GM23338 (cell line): ENCODE measurements at regions not wholly inside any gene's neighbourhood (a gene's known extent, or its start where the extent isn't known, plus 50 kb on each side); places are given as distances from the start of the nearest gene placed in this dataset.
"Not testable (repeated sequence)": the region's sequence is repeated elsewhere in the genome, so short reads cannot be mapped to it uniquely, and the experiment has no call there.

ENCODE experiments used
- ATAC-seq: fragments of 200-7000 bp; cut with Tn5 transposase; 3 replicates; pipeline ENCODE4 v1.9.1; 2020
- DNase-seq: peaks from one replicate; pipeline ENCODE4 v3.0.0-alpha.2; 2015; ENCODE audit warnings: low spot score
- H2AFZ ChIP-seq: fragments of 200-600 bp; sonication (generic); 2 replicates; pipeline ENCODE4 v1.8.0; 2016; ENCODE audit warnings: antibody characterized with exemption, mild to moderate bottlenecking, moderate library complexity
- H3F3A ChIP-seq: fragments of 200-600 bp; sonication (generic); replicated peaks from 2 replicates; pipeline ENCODE4 v1.8.0; 2017; ENCODE audit warnings: antibody characterized with exemption, mixed run types, low read depth
- H3K27ac ChIP-seq: fragments of 200-600 bp; sonication (generic); 2 replicates; pipeline ENCODE4 v1.6.1; 2016; ENCODE audit warnings: low read depth
- H3K27me3 ChIP-seq: fragments of 200-600 bp; sonication (generic); 2 replicates; pipeline ENCODE4 v1.8.0; 2016; ENCODE audit warnings: mild to moderate bottlenecking, mixed run types, moderate library complexity; ENCODE audit not compliant: insufficient read depth
- H3K36me3 ChIP-seq: fragments of 200-600 bp; sonication (generic); 2 replicates; pipeline ENCODE4 v1.8.0; 2016; ENCODE audit warnings: mild to moderate bottlenecking; ENCODE audit not compliant: insufficient read depth
- H3K4me1 ChIP-seq: fragments of 200-600 bp; sonication (generic); 2 replicates; pipeline ENCODE4 v1.8.0; 2016; ENCODE audit warnings: mild to moderate bottlenecking, moderate library complexity; ENCODE audit not compliant: insufficient read depth
- H3K4me2 ChIP-seq: fragments of 200-600 bp; sonication (generic); 2 replicates; pipeline ENCODE4 v1.7.1; 2017; ENCODE audit warnings: mixed run types
- H3K4me3 ChIP-seq: fragments of 200-600 bp; sonication (generic); 2 replicates; pipeline ENCODE4 v1.6.1; 2016; ENCODE audit warnings: mixed run types
- H3K79me2 ChIP-seq: fragments of 200-600 bp; sonication (generic); replicated peaks from 2 replicates; pipeline ENCODE4 v1.8.0; 2017; ENCODE audit warnings: mild to moderate bottlenecking; ENCODE audit not compliant: insufficient read depth
- H3K9me2 ChIP-seq: fragments of 200-600 bp; sonication (generic); 2 replicates; pipeline ENCODE4 v1.8.0; 2017; ENCODE audit not compliant: insufficient read depth
- H4K20me1 ChIP-seq: fragments of 200-600 bp; sonication (generic); replicated peaks from 2 replicates; pipeline ENCODE4 v1.8.0; 2017; ENCODE audit warnings: mild to moderate bottlenecking; ENCODE audit not compliant: insufficient read depth
- H3K27ac Mint-ChIP-seq: 2 replicates; pipeline ENCODE4 v1.8.0; 2020; ENCODE audit warnings: inconsistent platforms, mild to moderate bottlenecking, moderate library complexity, mixed read lengths
- H3K27me3 Mint-ChIP-seq: 3 replicates; pipeline ENCODE4 v1.8.0; 2022; ENCODE audit warnings: low read depth, mild to moderate bottlenecking, moderate library complexity, mixed read lengths, inconsistent platforms; ENCODE audit not compliant: insufficient read depth, poor library complexity
- H3K36me3 Mint-ChIP-seq: 3 replicates; pipeline ENCODE4 v1.8.0; 2021; ENCODE audit warnings: low read depth, mild to moderate bottlenecking, inconsistent platforms, moderate library complexity, mixed read lengths
- H3K4me1 Mint-ChIP-seq: 3 replicates; pipeline ENCODE4 v1.8.0; 2020; ENCODE audit warnings: mild to moderate bottlenecking, inconsistent platforms, mixed read lengths
- H3K4me3 Mint-ChIP-seq: 3 replicates; pipeline ENCODE4 v1.8.0; 2021; ENCODE audit warnings: moderate library complexity, mild to moderate bottlenecking, inconsistent platforms, mixed read lengths
- H3K9me3 Mint-ChIP-seq: 3 replicates; pipeline ENCODE4 v1.8.0; 2020; ENCODE audit warnings: moderate library complexity, mild to moderate bottlenecking, inconsistent platforms, mixed read lengths
- CTCF ChIP-seq, 2 experiments: fragments of 200-600 bp in 1 of 2; sonication (generic) in 1 of 2; conservative IDR thresholded peaks; 2 replicates each; pipeline versions ENCODE4 v1.5.1 to v1.6.1; 2016 to 2017; ENCODE audit warnings: antibody characterized with exemption in 2 of 2, low read depth in 2 of 2, mild to moderate bottlenecking in 2 of 2, moderate library complexity in 1 of 2
- ETS1 ChIP-seq: IDR thresholded peaks from 2 replicates; pipeline ENCODE4 v1.6.1; 2016; ENCODE audit warnings: antibody characterized with exemption
- JUNB ChIP-seq: IDR thresholded peaks from one replicate; pipeline ENCODE4 v1.6.1; 2016; ENCODE audit warnings: antibody characterized with exemption; ENCODE audit not compliant: unreplicated experiment
- NANOG ChIP-seq: IDR thresholded peaks from 2 replicates; pipeline ENCODE4 v1.6.1; 2016; ENCODE audit warnings: antibody characterized with exemption, borderline replicate concordance
- POLR2AphosphoS5 ChIP-seq: IDR thresholded peaks from 2 replicates; pipeline ENCODE4 v1.6.1; 2016; ENCODE audit warnings: antibody characterized with exemption, low read depth
- REST ChIP-seq: IDR thresholded peaks from one replicate; pipeline ENCODE4 v1.6.1; 2018; ENCODE audit warnings: antibody characterized with exemption; ENCODE audit not compliant: unreplicated experiment
- STAT1 ChIP-seq: IDR thresholded peaks from one replicate; pipeline ENCODE4 v1.6.1; 2016; ENCODE audit warnings: antibody characterized with exemption; ENCODE audit not compliant: unreplicated experiment

- TF ChIP-seq CTCF (conservative IDR thresholded peaks at IDR 0.05; ENCODE audit: low read depth in 2 of 2) (peak; percentile 24 to 60; a peak in 3 of 4 replicates), POLR2AphosphoS5 (no peak), ETS1 (no peak)
- H4K20me1 ChIP-seq = no peaks in the 10 kb centered on the region
- peak overlapping the region; percentile 81; the same call in 1 of the 2 replicates for H2AFZ ChIP-seq
- H3K4me1 ChIP-seq = peaks cover 23% of the 10 kb centered on the region
- H3F3A ChIP-seq = no peaks in the 10 kb centered on the region
- H3K27me3 ChIP-seq = no peaks in the 10 kb centered on the region
- H3K27ac Mint-ChIP-seq = peak overlapping the region; percentile 76
- no peak for DNase-seq
- H3K4me2 ChIP-seq = peak overlapping the region; percentile 1
- H3K27ac ChIP-seq = no peak overlapping the region
- H3K9me3 Mint-ChIP-seq = no peaks in the 10 kb centered on the region
- peaks cover 8% of the 10 kb centered on the region; the same call in 1 of the 2 replicates for H3K9me2 ChIP-seq
- no peaks in the 10 kb centered on the region for H3K79me2 ChIP-seq
- H3K4me1 Mint-ChIP-seq = peaks cover 33% of the 10 kb centered on the region
- no peaks in the 10 kb centered on the region; the same call in 1 of the 2 replicates for H3K36me3 ChIP-seq
- peak; percentile 36; the same call in 2 of the 3 replicates for ATAC-seq
- H3K27me3 Mint-ChIP-seq = peaks cover 3% of the 10 kb centered on the region
- H3K4me3 ChIP-seq = no peak overlapping the region
- H3K4me3 Mint-ChIP-seq = no peak overlapping the region; the same call in 2 of the 3 replicates
- H3K36me3 Mint-ChIP-seq = no peaks in the 10 kb centered on the region; the same call in 2 of the 3 replicates
Observed at GRCh38 chr6:117795234-117795633, 111.8 kb upstream of the SLC35F1 start.

GRCh38 chr6:117798819-117799218, 108.2 kb upstream of the SLC35F1 start:
- H4K20me1 ChIP-seq, H3K9me3 Mint-ChIP-seq, ATAC-seq, H3K9me2 ChIP-seq, H2AFZ ChIP-seq, H3F3A ChIP-seq, H3K4me3 Mint-ChIP-seq, H3K79me2 ChIP-seq, H3K27me3 Mint-ChIP-seq, DNase-seq, H3K27ac Mint-ChIP-seq, H3K4me3 ChIP-seq, H3K36me3 ChIP-seq, H3K27ac ChIP-seq, H3K27me3 ChIP-seq, H3K4me2 ChIP-seq, H3K36me3 Mint-ChIP-seq: not testable (repeated sequence)
- H3K4me1 Mint-ChIP-seq = peaks cover 31% of the 10 kb centered on the region
- H3K4me1 ChIP-seq = peaks cover 23% of the 10 kb centered on the region

GRCh38 chr6:117810269-117810668, 96.8 kb upstream of the SLC35F1 start:
- H2AFZ ChIP-seq = no peak overlapping the region
- no peaks in the 10 kb centered on the region for H3K36me3 ChIP-seq
- H3K9me2 ChIP-seq = no peaks in the 10 kb centered on the region
- no peaks in the 10 kb centered on the region for H4K20me1 ChIP-seq
- H3K4me2 ChIP-seq = no peak overlapping the region
- H3K36me3 Mint-ChIP-seq = peaks cover 4% of the 10 kb centered on the region; the same call in 1 of the 3 replicates
- DNase-seq (no peak), ATAC-seq (no peak)
- no peaks in the 10 kb centered on the region for H3K27me3 ChIP-seq
- no peak overlapping the region for H3K27ac ChIP-seq
- H3K9me3 Mint-ChIP-seq = peaks cover 20% of the 10 kb centered on the region
- no peaks in the 10 kb centered on the region for H3K4me1 ChIP-seq
- no peaks in the 10 kb centered on the region for H3F3A ChIP-seq
- H3K4me1 Mint-ChIP-seq = no peaks in the 10 kb centered on the region
- H3K79me2 ChIP-seq = no peaks in the 10 kb centered on the region
- no peak overlapping the region for H3K4me3 Mint-ChIP-seq
- no peak overlapping the region for H3K27ac Mint-ChIP-seq
- no peaks in the 10 kb centered on the region for H3K27me3 Mint-ChIP-seq
- H3K4me3 ChIP-seq = no peak overlapping the region
- TF ChIP-seq ETS1 (no peak), REST (no peak), STAT1 (no peak), JUNB (no peak), NANOG (no peak)
